Epidermal melanocyte (primary cell): ENCODE measurements at regions not wholly inside any gene's neighbourhood (a gene's known extent, or its start where the extent isn't known, plus 50 kb on each side); places are given as distances from the start of the nearest gene placed in this dataset.
"Not testable (repeated sequence)": the region's sequence is repeated elsewhere in the genome, so short reads cannot be mapped to it uniquely, and the experiment has no call there.

Source experiments
- DNase-seq: peaks from one replicate; pipeline ENCODE4 v3.0.0; 2011; ENCODE audit warnings: low spot score; ENCODE audit not compliant: insufficient read length

DNA sequence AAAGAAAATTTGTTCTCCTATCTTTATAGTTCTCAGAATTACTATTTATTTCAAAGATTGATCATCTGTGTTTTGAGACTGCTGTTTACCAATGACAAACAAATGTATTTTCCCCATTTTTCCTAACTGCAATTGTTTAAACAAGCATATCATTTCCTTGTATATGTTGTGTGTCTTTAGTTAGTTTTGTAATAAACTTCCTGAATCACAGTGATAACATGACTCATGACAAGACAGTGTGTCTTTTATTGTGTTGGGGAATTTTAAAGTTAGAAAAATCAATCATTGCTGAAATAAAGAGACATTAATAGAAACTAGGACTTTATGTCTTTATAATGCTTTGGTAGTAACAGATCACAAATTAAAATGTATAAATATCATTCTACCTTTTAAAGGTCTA lies 348.5 kb downstream of the KCNJ2 start:
- no peak for DNase-seq

GRCh38 chr17:70519300-70519699 lies 350.0 kb downstream of the KCNJ2 start:
- DNase-seq = no peak

GRCh38 chr17:70520447-70520846 lies 351.1 kb downstream of the KCNJ2 start:
- DNase-seq = no peak

- DNase-seq = no peak
Measured at GRCh38 chr17:70520956-70521355, 351.6 kb downstream of the KCNJ2 start.

DNA sequence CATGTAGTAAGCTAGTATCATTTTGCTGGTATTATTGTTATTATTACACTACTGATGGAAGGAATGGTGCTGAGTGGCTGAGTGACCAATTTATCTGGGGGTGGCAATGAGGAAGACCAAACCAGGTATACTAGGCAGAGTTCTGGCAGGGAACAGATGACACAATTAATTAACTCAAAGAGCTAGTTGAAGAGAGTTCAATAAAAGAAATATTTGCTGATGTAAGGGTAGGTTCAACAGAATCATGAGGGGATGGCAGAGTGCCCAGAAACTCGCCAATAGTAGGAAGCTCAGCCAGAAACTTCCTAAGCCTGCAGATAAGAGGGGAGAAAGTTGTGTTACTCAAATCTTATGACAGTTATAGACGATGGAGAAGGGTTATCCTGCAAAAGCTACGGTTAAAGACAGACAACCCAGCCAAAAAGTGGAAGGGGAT lies 352.5 kb downstream of the KCNJ2 start:
- no peak for DNase-seq

DNA sequence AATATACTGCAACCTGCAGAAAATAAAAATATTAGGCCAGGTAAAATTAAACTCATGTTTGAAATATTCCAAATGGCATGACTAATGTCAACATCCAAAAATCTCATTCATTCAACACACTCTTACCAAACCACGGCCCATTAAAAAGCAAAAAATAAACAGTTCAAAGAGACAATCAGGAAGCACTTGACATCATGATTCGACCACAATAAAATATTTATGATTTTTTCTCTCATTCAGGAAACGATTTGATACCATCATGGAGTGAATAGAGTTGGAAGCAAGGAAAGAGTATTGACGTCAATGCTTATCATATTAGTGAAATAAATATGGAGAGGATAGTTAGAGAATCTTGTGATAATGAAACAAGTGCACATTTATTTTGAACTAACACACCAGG lies 354.1 kb downstream of the KCNJ2 start:
- DNase-seq = no peak

- DNase-seq = not testable (repeated sequence)
Measured at GRCh38 chr17:70525035-70525434, 355.7 kb downstream of the KCNJ2 start.

GRCh38 chr17:70525961-70526360 lies 356.6 kb downstream of the KCNJ2 start:
- no peak for DNase-seq

GRCh38 chr17:70527364-70527888 lies 358.1 kb downstream of the KCNJ2 start:
- no peak for DNase-seq

- no peak for DNase-seq
Measured at GRCh38 chr17:70533427-70533826, 364.1 kb downstream of the KCNJ2 start.

- DNase-seq = no peak
Measured at GRCh38 chr17:70535986-70536385, 366.7 kb downstream of the KCNJ2 start.

DNA sequence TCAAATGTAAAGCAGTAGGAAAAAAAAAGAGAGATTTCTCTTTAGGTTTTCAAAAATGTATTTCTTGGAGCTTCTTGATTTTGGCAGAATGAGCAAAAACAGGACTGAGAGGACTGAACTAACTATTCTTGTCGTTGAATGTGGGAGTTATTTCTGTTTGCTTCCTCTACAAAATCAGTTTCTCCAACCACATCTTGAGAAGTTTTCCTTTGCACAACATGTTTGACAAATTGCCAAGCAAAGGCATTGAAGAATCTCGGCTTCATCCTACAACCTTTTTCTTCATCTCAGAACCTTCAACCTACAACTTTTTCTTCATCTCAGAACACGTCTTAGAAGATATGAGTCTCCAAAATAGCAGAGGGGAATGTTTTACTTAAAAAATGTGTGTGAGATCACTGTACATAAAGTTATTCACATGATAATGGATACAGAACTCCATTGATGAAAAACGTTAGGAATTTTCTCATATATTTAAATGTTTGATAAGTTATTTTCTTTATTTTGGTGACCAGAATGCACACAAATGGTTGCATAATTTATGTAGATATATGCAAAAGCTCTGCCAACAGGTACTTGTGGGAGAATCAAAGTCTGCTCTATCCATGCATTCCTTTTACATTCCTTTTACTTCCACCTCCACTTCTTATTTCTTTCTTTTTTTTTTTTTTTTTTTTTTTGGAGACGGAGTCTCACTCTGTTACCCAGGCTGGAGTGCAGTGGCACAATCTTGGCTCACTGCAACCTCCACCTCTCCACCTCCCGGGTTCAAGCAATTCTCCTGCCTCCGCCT lies 370.0 kb downstream of the KCNJ2 start:
- DNase-seq = no peak

DNA sequence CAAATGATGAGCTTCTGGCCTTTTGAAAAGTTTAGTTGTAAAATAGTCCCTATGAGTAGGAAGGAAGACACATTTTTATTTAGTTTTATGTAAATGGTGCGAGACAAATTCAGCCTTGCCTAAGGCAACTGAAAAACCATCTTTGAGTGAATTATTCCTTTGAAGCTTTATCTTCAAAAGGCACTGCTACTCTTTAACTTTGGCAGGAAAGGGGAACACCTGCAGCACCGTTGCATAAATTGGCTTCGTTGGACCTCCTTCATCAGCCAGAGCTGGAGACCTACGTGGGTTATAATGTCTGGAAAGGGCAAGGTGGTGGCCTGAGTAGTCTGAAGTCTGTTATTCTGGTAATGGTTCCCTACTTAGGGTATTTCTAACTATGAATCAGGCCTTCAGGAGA lies 373.5 kb downstream of the KCNJ2 start:
- DNase-seq = no peak

DNA sequence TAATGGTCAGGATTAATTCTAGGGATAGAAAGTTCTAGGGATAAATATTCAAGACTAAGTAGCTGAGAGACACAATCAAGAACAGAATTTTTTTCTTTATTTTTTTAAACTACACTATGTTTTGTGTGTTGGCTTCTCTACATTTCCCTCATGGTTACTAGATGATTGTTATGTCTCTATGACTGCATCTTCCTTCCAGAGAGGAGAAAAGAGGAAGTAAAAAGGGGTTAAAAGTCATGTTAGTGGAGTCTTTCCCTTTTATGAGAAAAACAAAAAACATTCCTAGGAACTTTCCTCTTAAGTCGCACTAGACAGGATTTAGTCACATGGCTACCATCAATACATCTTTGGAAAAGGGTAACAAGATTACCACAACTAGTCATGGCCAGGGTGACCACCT lies 375.0 kb downstream of the KCNJ2 start:
- DNase-seq = no peak

GRCh38 chr17:70552230-70552981 lies 383.1 kb downstream of the KCNJ2 start:
- DNase-seq = peak; percentile 45

DNA sequence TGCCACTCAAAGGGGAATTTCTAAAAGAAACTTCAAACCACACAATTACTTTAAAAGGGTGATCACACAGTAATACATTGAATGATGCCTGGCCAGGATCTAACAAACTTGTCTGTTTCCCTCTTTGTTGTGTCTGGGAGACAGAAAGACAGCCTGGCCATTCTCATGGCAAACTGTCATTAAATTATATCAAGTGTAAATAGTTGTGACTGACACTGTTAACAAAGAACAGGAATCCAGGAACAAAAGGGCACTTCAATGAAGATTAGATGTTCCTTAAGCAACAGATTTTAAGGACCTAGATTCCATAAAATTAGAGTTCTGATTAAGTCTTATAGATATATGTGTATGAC lies 383.6 kb downstream of the KCNJ2 start:
- no peak for DNase-seq

- no peak for DNase-seq
Measured at GRCh38 chr17:70555723-70556122, 386.4 kb downstream of the KCNJ2 start.

- no peak for DNase-seq
Measured at GRCh38 chr17:70558821-70559220, 389.5 kb downstream of the KCNJ2 start.

GRCh38 chr17:70560471-70560870 lies 391.1 kb downstream of the KCNJ2 start:
- DNase-seq = no peak

GRCh38 chr17:70562137-70562536 lies 392.8 kb downstream of the KCNJ2 start:
- no peak for DNase-seq

DNA sequence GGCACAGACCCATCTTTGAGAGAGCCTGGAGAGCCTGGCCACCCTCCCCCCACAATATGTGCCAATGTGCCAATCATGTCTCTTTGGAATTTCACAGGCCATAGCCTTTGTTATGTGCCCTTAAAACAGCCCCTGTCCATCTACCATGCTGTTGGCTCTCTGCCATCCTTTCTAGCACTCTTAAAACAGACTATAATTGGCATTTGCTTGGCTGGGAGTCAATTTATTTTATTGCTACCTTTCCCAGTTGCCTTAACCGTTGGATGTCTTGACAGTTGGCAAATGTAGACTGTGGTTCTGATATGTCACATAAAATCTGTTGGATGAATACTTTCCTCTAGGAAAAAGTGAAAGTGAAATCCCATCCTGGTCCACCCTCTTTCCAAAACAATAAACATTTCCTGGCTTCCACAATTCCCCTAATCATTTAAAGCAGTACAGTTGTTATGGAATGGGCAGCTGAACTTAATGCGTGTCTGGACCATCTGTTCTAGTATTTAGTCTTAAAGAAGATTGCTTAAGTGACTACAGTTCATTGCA lies 394.0 kb downstream of the KCNJ2 start:
- no peak for DNase-seq

GRCh38 chr17:70564006-70564620 lies 394.8 kb downstream of the KCNJ2 start:
- no peak for DNase-seq
